Endometrium (tissue), 2 donors: ENCODE measurements at regions not wholly inside any gene's neighbourhood (a gene's known extent, or its start where the extent isn't known, plus 50 kb on each side); places are given as distances from the start of the nearest gene placed in this dataset.
"Not testable (repeated sequence)": the region's sequence is repeated elsewhere in the genome, so short reads cannot be mapped to it uniquely, and the experiment has no call there.

Experiments used
- FAIRE-seq: peaks from 2 replicates; lab custom pipeline; 2012; peaks lifted over from hg19 to GRCh38; lab: Jason Lieb, UNC
- donor health status: control.
- donor health status: control.

DNA sequence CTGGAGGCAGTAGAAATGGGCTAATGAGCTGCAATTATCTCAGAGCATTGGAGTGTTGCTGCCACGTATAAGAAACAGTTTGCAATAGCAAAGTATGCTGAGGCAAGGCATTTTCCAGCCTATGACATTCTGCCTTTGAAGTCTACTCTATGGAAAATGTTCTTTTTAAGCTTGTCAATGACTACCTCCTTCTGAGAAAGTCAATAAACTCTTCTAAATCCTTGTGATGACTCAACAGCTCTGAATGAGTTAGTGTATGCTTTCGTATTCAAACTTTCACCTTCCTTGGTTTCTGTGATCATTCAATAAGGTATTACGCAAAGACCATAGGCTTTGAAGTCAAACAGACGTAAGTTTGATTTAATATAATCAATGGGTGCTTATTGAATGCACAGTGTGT lies 111.2 kb downstream of the CAPZA3 start:
- no peak for FAIRE-seq

DNA sequence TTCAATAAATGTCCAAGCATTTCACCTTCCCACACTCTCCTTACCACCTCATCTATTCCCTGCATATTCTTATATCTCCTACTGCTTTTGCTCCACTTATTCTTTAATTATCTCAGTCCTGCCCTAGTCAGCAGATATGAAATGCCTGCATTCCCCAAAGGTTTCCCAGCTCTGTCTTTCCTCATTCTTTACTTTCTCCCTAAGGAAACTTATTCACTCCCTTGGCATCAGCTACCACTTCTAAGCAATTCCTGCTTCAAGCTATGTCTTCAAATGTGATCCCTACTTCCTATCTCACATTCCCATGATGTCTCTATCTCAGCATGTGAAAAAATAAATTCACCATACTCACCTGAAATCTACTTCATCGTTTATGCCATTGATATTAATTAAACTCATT lies 111.8 kb downstream of the CAPZA3 start:
- FAIRE-seq, result no peak

DNA sequence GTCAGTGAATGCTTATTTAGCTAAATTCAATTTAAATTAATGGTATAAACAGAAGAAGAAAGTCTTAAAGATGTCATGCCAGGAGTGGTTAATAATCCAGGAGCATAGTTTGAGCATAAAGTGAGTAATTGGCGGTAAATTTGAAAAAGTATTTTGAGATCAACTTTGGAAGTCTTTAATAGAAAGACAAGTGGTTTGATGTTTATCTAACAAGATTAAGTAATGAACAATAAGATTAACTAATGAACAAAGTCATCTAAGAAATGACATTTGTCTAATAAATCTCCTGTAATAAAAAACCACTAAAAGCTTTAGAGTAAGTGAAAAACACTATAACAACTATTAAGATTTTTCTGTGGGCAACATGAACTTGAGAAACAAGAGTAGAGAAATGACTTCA lies 112.8 kb downstream of the CAPZA3 start:
- no peak for FAIRE-seq

DNA sequence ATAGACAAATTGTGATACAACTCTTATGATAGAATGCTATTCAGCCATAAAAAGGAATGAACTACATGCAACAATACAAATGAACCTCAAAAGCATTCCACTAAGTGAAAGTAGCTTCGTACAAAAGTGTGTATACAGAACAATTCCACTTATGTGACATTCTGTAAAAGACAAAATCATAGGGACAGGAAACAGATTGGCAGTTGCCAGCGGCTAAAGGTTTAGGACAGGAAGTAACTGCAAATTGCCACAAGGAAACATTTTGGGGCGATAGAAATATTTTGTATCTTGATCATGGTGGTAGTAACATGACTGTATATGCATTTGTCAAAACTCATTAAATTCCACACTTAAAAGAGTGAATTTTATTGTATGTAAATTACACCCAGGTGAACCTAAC lies 113.4 kb downstream of the CAPZA3 start:
- no peak for FAIRE-seq

DNA sequence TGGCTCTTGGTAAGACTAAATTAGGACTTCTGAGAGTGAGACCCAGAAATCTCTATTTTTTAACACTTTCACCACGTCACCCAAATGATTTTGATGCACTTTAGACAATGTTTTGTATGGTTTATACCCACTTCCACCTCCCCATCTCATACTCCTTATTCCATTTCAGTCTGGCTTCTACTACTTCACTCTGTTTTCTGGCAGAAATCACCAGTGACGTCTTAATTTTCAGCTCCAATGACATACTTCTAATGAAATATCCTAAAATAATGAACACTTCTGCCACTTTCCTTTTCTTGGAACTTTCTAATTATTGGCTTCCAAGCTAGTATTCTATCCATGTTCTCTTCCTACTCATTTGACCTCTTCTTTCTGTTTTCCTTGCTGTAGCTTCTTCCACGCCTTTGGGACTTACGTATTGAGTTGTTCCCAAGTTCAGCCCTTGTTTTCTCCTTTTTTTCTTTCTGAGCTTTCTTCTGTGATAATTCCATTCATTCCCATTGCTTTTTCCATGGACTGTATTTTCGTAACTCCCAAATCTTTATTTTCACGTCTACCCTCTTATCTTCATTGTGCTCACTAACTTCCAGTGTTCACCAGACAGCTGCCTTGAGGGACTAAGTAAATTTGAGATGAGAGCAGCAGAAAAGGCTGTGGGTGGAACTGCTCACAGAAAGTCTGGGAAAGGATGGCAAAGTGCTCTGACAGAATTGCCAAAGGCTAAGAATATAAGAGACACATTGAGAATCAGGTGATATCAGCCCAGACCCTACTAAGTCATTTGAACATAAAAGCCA lies 115.8 kb downstream of the CAPZA3 start:
- FAIRE-seq, result no peak

DNA sequence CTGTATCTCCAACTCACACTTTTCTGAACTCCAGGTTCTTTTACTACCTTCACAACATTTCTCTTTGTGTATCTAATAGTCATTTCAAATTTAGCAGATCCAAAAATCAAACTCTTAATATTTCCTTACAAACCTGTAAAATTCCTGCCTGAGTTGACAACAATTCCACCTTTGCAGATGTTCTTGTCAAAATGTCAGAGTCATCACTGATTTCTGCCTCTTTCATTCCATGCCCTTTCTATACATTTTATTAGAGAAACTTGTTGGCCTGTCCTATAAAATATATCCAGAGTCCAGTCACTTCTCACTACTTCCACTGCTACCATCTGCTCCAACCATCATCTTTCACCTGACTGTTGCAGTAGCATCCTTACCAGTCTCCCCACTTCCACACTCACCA lies 119.7 kb downstream of the CAPZA3 start:
- no peak for FAIRE-seq

DNA sequence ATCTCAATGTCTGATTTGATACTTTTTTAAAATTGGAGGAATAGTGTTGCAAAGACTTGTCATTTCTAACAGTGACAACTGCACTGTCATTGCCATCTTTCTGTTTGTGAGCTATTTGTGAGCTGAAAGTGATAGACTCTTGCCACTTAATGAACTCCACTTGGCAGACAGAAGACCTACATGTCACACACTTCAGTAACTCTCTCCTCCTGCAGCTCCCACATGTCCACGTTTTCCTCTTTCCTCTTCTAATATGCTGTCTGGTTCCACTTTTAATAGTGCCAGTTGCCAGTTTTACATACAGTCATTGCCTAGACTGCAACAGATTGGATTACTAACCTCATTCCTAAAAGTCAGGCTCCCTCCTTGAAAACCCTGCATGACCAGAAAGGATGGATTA lies 121.5 kb downstream of the CAPZA3 start:
- no peak for FAIRE-seq

DNA sequence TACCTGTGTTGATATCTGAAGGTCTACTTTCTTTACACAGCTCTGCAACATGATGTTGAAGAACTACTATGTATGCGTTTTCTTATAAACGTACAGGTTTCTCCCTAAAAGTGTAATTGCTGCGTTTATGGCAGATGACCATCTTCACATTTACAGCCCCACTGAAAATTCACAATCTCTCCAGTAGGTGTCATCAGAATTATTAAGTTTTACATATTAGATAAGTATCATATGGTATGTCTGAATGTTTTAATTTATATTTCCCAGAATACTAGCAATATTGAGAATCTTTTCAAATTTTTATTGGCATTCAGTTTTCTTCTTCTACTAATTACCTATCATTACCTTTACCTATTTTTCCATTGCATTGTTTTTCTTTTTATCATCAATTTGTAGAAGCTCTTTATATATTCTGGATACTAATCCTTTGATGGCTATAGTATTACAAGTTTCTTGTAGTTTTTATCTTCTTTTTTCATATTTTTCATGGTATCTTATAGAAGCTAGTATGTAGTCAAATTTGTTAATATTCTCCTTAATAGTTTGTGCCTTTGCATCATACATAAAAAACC lies 123.5 kb downstream of the CAPZA3 start:
- no peak for FAIRE-seq

DNA sequence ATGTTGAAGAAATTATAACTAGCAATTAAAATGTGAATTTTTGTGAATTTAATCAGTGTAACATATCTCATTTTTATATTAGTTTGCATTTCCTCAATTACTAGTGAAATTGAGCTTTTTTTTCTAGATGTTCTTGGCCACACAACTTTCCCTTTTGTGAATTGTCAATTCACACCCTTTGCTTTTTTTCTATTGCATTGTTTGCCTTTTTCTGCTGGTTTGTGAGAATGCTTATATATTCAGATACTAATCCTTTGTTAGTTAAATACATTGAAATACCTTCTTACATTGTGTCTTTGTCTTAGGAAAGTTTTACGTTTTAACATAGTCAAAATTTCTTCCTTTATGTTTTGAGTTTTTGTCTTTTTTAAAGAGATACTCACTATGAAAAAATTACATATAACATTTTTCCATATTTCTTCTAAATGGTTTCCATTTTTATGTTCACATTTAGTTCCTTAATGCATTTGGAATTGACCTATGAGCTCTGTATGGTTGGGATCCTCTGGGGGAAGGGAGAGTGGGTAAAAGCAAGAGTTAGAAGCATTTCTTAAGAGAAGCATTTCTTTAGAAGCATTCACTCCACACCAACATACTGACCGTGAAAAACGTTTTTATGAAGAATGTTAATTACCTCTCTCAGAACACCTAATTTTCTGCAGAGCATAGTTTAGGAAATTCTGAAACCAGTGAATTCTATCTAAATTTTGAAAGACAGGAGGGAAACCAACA lies 126.0 kb downstream of the CAPZA3 start:
- no peak for FAIRE-seq

DNA sequence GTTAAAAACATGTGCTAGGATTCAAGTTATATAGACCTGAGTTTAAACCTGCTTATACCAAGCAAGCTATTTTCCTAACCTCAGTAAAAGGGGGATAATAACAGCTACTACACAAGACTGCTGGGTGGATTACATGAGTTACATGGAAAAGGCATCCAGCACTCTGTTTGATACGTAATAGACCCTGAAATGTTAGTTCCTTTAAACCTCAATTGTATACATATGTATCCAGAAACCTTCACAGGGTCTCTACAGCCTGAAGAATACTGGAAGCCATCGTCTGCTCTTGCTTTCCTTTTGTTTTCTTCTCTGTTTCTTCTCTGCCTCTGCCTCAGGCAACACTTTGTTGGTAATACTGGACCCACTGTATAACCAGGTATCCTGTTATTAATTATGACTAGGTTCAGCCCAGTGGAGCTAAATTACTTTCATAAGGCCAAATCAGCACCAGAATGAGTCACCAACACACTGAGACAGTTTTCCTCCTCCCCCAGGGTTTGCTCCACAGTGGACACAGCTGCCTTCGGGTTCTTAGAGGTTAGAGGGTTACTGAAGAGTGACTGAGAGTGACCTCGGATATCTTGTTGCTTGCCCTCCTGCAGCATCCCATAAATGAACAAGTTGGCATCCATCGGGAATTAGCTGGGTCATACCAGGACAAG lies 127.1 kb downstream of the CAPZA3 start:
- no peak for FAIRE-seq

DNA sequence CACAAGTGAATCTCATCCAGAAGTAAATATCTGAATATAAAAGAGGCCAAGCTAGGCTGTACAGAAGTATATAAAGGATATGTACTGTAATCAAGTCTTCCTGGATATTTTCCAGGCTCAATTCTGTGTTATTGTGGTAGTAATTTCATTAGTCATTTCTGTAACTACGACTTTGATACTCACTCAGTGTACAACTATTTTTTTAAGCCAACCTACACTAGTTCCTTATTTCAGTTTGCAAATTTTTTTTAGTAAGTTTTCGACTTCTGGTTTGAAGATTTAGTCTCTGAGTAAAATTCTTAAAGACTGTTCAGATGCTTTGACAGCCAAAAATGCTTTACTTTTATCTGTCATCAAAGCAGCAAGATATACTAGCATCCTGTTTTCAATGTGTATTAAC lies 130.8 kb downstream of the CAPZA3 start:
- no peak for FAIRE-seq

DNA sequence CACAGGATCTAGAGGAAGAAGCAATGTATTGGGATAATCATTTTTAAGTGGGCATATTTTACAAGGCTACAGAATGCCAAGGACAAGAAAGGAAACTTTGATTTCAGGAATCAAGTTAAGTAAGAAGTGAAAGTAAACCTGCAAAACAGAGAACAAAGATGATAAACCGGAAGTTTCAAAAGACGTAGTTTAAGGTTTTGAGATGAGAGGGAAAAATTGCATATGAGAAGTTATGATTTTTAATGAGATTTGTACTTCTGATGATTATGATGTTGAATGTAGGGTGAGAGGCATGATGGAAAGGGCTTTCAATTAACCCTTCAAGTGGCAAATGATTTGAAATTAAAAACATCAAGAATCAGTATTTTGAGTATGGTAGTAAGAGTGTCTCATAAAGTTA lies 134.9 kb downstream of the CAPZA3 start:
- FAIRE-seq, result no peak

DNA sequence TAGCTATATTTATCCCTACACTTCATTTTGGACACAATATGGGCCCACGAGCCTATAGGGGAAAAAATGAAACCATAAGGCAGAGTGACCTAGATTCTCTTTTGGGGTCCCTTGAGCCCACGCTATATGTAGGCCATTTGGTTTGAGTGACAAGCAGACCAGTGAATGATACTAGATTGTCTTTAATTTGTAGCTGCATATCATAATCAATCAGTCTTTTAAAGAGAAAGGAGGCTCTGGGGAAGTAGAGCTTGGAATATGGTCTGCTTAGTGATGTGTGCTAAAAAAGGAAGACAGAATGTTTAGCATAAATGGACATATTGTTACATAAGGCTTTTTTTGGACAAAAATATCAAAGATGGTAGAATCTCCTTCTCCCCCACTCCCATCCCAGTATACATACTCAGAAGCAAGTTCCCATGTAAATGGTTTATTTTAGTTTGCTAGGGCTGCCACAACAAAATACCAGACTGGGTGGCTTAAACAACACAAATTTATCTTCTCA lies 140.8 kb downstream of the CAPZA3 start:
- no peak for FAIRE-seq

DNA sequence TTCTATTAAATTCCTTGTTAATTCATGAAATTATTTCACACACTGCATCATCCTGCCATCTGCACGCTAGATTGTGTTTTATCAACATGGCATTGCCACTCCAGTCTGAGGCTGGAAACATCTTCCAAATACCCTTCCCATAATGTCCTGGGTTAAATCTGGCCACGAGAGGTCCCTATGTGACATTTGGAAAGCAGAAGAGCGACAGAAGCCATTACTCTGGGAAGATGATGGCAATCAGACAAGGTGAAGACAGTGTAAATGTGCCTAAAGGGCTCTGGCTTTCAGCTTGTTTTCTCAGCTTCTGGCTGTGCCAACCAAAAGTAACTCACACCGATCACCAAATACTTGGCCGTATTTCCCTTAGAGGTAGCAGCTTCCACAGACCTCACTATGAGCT lies 144.8 kb downstream of the CAPZA3 start:
- FAIRE-seq, result no peak

DNA sequence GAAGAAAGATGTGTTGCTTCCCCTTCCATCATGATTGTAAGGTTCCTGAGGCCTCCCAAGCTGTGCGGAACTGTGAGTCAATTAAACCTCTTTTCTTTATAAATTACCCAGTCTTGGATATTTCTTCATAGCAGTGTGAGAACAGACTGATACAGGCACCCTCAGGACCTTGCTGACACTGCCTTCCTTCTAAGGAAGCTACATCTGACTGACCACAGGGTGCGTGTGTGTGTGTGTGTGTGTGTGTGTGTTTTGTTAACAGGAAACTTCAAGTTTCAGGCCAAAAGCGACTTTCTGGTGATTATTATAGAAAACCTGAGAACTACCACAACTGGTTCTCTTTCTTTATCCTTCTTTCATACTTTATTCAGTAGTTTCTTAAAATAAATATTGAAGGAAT lies 149.0 kb downstream of the CAPZA3 start:
- FAIRE-seq, result no peak

DNA sequence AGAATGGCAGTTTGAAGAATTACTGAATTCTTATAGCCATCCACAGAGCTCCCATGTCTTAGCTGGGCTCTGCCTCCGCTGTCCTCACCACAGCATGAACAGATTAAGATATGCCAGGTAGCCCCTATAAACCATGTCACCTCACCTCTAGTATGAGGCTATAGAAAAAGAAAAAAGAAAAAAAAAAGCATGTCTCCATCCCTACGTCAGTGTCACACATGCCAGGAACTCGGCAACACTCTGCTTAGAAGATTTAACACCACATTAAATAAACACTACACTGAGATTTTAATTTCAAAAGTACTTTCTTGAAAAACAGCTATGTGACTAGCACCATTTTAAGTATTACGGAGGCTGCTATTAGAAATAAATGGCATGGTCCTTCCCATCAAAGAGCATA lies 149.4 kb downstream of the CAPZA3 start:
- no peak for FAIRE-seq

DNA sequence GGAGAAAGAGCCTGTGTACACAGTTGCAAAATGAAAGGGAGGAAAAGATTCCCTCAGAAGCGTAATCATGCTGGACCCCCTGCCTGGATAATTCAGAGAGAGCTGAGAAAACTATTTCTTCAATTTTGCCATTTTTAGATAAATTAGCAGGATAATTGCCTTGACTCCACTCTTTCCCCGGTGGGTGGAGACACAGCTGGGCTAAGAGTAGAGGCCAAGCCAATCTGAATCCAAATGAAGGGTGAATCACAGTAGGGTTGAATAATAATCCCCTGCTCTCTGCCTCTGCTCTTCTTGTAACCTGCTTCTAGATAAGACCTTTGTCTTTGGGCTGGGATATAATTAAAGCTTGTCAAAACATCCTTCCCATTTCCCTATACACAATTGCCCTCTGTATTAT lies 150.1 kb downstream of the CAPZA3 start:
- FAIRE-seq, result no peak

DNA sequence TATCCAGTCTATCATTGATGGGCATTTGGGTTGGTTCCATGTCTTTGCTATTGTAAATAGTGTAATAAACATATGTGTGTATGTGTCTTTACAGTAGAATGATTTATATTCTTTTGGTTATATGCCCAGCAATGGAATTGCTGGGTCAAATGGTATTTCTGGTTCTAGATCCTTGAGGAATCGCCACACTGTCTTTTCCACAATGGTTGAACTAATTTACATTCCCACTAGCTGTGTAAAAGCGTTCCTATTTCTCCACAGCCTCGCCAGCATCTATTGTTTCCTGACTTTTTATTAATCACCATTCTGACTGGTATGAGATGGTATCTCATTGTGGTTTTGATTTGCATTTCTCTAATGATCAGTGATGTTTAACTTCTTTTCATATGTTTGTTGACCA lies 152.7 kb downstream of the CAPZA3 start:
- FAIRE-seq, result not testable (repeated sequence)

DNA sequence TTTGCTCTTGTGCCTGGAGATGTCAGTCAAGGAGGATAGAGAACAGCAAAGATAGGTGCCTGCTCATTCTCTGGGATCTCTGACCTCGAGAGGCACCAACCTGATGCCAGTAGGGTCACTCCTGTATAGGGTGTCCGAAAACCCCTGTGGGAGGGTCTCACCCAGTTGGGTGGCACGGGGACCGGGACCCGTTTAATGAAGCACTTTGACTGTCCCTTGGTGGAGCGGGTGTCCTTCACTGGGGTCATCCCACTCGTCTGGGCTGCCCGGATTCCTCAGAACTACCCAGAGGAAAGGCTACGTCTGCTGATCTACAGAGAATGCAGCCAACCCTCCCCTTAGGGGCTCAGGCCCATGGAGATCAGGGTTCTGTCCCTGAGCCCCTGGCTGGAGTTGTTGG lies 157.6 kb downstream of the CAPZA3 start:
- no peak for FAIRE-seq

DNA sequence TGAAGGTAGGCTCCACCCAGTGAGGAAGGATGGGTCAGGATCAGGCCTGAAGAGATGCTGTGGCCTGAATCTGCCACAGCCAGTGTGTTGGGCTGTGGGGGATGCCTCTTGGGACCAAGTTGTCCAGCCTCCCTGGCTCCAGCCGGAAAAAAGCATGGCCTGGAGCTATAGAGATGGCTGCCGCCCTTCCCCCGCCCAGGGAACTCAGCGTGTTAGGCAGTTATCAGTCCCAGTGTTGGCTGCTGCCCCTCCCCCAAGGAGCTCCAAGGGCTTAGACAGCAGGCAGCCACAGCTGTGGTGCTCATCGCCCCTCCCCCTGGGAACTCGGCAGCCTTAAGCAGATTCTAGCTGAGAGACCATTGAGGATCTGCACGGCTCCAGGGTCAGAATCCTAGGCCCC lies 158.0 kb downstream of the CAPZA3 start:
- no peak for FAIRE-seq

DNA sequence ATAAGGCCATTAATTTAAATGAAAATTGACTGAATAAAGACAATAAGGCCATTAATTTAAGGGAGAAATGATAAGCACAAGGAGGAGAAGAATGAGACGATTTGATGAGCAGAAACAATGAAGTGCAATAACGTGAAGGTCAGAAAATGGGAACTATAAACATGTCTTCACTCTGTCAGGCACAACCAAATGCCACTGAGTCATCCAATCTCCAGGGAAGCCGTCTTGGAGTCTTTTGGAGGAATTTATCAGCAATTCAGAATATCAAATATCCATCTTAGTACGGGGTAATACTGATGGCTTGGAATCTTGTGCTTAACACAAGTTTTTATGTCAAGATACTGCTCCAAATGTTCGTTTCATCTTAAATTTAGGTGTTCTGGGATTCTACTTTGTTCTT lies 159.9 kb downstream of the CAPZA3 start:
- no peak for FAIRE-seq

DNA sequence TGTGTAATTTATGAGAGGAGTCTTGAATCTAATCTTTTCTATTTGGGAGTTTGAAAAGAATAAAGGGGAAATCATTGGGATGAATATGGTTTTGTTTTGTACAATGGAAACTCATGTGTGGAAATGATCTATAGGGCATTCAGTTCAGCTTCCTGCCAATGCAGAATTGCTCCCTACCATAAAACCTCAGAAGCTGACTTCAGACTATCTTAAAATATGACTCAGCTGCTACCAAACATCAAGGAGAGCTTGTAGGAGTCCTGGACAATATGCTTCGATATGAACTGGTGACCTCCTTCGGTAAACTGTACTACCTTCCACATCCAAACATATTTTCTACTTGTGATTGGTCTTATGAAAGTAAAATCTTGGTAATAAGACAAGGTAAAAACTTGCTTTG lies 160.6 kb downstream of the CAPZA3 start:
- FAIRE-seq, result no peak

DNA sequence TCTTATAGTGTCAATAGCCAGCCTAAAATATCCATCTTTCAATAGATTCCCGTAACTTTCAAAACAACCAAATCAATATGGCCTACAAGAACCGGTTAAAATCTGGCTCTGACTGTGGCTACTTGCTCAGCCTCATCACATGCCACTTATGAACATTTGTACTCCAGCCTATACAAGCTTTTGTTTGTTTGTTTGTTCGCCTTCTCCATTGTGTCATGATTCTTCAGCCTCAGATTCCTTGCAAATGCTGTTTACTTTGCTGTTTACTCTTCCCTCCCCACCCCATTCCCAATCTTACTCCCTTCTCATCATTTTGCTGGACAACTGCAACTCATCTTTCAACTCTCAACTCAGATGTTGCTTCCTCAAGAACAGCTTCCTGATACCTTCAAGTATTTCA lies 161.2 kb downstream of the CAPZA3 start:
- no peak for FAIRE-seq
